Upper lobe of left lung (tissue), 4 donors: ENCODE measurements at regions not wholly inside any gene's neighbourhood (a gene's known extent, or its start where the extent isn't known, plus 50 kb on each side); places are given as distances from the start of the nearest gene placed in this dataset.

Experiments used
- CTCF ChIP-seq, 6 experiments: fragments of 450-650 bp in 4 of 6; fragments of 200-600 bp in 2 of 6; sonication (generic) in 2 of 6; IDR thresholded peaks; one replicate each; pipeline ENCODE4 v1.5.1; 2016 to 2019; ENCODE audit warnings: antibody characterized with exemption in 6 of 6
- POLR2AphosphoS5 ChIP-seq, 2 donors: sonication (generic); formaldehyde crosslinking; IDR thresholded peaks; one replicate each; pipeline ENCODE4 v1.5.1; 2017; ENCODE audit warnings: antibody characterized with exemption in 2 of 2

- no peak for TF ChIP-seq CTCF (IDR thresholded peaks at IDR 0.05)
- no peak for TF ChIP-seq POLR2AphosphoS5 (IDR thresholded peaks at IDR 0.05)
Observed at GRCh38 chr6:119482850-119483285, 133.3 kb upstream of the MAN1A1 start.
